Duodenal mucosa (tissue), 2 donors: ENCODE measurements at regions not wholly inside any gene's neighbourhood (a gene's known extent, or its start where the extent isn't known, plus 50 kb on each side); places are given as distances from the start of the nearest gene placed in this dataset.
"Not testable (repeated sequence)": the region's sequence is repeated elsewhere in the genome, so short reads cannot be mapped to it uniquely, and the experiment has no call there.

Experiments
- H3K27ac ChIP-seq: one replicate; pipeline ENCODE4 v1.7.0; 2013; ENCODE audit warnings: low read depth, low read length
- H3K27me3 ChIP-seq, 2 donors: one replicate each; pipeline ENCODE4 v1.7.0; 2013; ENCODE audit warnings: low read length in 2 of 2, control low read depth in 1 of 2; ENCODE audit not compliant: insufficient read depth in 2 of 2, control insufficient read depth in 1 of 2
- H3K36me3 ChIP-seq, 2 donors: one replicate each; pipeline ENCODE4 v1.7.0; 2013; ENCODE audit warnings: low read length in 2 of 2, control low read depth in 1 of 2; ENCODE audit not compliant: insufficient read depth in 2 of 2, control insufficient read depth in 1 of 2
- H3K4me1 ChIP-seq, 2 donors: one replicate each; pipeline ENCODE4 v1.7.0; 2013; ENCODE audit warnings: low read length in 2 of 2, control low read depth in 1 of 2; ENCODE audit not compliant: insufficient read depth in 2 of 2, control insufficient read depth in 1 of 2
- H3K4me3 ChIP-seq, 2 donors: one replicate each; pipeline ENCODE4 v1.7.0; 2013; ENCODE audit warnings: low read length in 2 of 2, low read depth in 1 of 2
- H3K9ac ChIP-seq, 2 donors: one replicate each; pipeline ENCODE4 v1.7.0; 2013; ENCODE audit warnings: low read length in 2 of 2, low read depth in 1 of 2
- H3K9me3 ChIP-seq, 2 donors: one replicate each; pipeline ENCODE4 v1.7.0; 2013; ENCODE audit warnings: low read length in 2 of 2, control low read depth in 1 of 2; ENCODE audit not compliant: control insufficient read depth in 1 of 2

GRCh38 chr11:109957601-109958000 is 135.6 kb upstream of the ZC3H12C start:
- no peaks in the 10 kb centered on the region for H3K4me1 ChIP-seq

GRCh38 chr11:109958131-109958820 is 134.9 kb upstream of the ZC3H12C start:
- Histone ChIP-seq H3K9me3 (no peaks in the 10 kb centered on the region), H3K4me3 (no peak overlapping the region), H3K27me3 (no peaks in the 10 kb centered on the region), H3K27ac (no peak overlapping the region), H3K36me3 (no peaks in the 10 kb centered on the region), H3K9ac (no peak overlapping the region), H3K4me1 (no peaks in the 10 kb centered on the region)

More at GRCh38 chr11:109957601-109958000, 135.6 kb upstream of the ZC3H12C start:
- H3K27ac ChIP-seq = no peak overlapping the region
- no peaks in the 10 kb centered on the region for H3K27me3 ChIP-seq
- no peaks in the 10 kb centered on the region for H3K36me3 ChIP-seq
- H3K4me3 ChIP-seq = no peak overlapping the region
- H3K9me3 ChIP-seq = no peaks in the 10 kb centered on the region
- no peak overlapping the region for H3K9ac ChIP-seq

GRCh38 chr11:109958821-109959166 is 134.4 kb upstream of the ZC3H12C start:
- Histone ChIP-seq H3K27ac (no peak overlapping the region), H3K4me3 (no peak overlapping the region), H3K9ac (no peak overlapping the region), H3K27me3 (no peaks in the 10 kb centered on the region), H3K36me3 (no peaks in the 10 kb centered on the region), H3K4me1 (no peaks in the 10 kb centered on the region), H3K9me3 (no peaks in the 10 kb centered on the region)

GRCh38 chr11:109960831-109961230 is 132.4 kb upstream of the ZC3H12C start:
- H3K27ac ChIP-seq = no peak overlapping the region
- no peak overlapping the region for H3K4me3 ChIP-seq

GRCh38 chr11:109961261-109961660 is 131.9 kb upstream of the ZC3H12C start:
- Histone ChIP-seq H3K4me1 (no peaks in the 10 kb centered on the region), H3K27me3 (no peaks in the 10 kb centered on the region), H3K27ac (no peak overlapping the region), H3K9me3 (no peaks in the 10 kb centered on the region), H3K4me3 (no peak overlapping the region), H3K9ac (no peak overlapping the region), H3K36me3 (no peaks in the 10 kb centered on the region)

More at GRCh38 chr11:109960831-109961230, 132.4 kb upstream of the ZC3H12C start:
- no peak overlapping the region for H3K9ac ChIP-seq
- H3K36me3 ChIP-seq = no peaks in the 10 kb centered on the region
- H3K4me1 ChIP-seq = no peaks in the 10 kb centered on the region
- no peaks in the 10 kb centered on the region for H3K27me3 ChIP-seq
- H3K9me3 ChIP-seq = no peaks in the 10 kb centered on the region

GRCh38 chr11:109963101-109963500 is 130.1 kb upstream of the ZC3H12C start:
- H3K4me1 ChIP-seq = no peaks in the 10 kb centered on the region
- H3K9me3 ChIP-seq = no peaks in the 10 kb centered on the region
- no peaks in the 10 kb centered on the region for H3K27me3 ChIP-seq
- no peak overlapping the region for H3K4me3 ChIP-seq
- no peak overlapping the region for H3K27ac ChIP-seq
- no peaks in the 10 kb centered on the region for H3K36me3 ChIP-seq
- no peak overlapping the region for H3K9ac ChIP-seq

- Histone ChIP-seq H3K27me3 (no peaks in the 10 kb centered on the region), H3K27ac (no peak overlapping the region), H3K36me3 (no peaks in the 10 kb centered on the region), H3K4me1 (no peaks in the 10 kb centered on the region), H3K9ac (no peak overlapping the region), H3K9me3 (no peaks in the 10 kb centered on the region), H3K4me3 (no peak overlapping the region)
These were observed 128.7 kb upstream of the ZC3H12C start for GRCh38 chr11:109964487-109964886.

- H3K9ac ChIP-seq, H3K27me3 ChIP-seq, H3K36me3 ChIP-seq, H3K9me3 ChIP-seq, H3K4me3 ChIP-seq, H3K4me1 ChIP-seq, H3K27ac ChIP-seq: not testable (repeated sequence)
These were observed 127.7 kb upstream of the ZC3H12C start for GRCh38 chr11:109965445-109965844.

GRCh38 chr11:109965926-109966325 is 127.3 kb upstream of the ZC3H12C start:
- H3K36me3 ChIP-seq, H3K27ac ChIP-seq, H3K27me3 ChIP-seq, H3K4me1 ChIP-seq, H3K9me3 ChIP-seq, H3K4me3 ChIP-seq, H3K9ac ChIP-seq: not testable (repeated sequence)

GRCh38 chr11:109967136-109967535 is 126.1 kb upstream of the ZC3H12C start:
- H3K9me3 ChIP-seq, H3K27me3 ChIP-seq, H3K4me3 ChIP-seq, H3K4me1 ChIP-seq, H3K36me3 ChIP-seq, H3K27ac ChIP-seq, H3K9ac ChIP-seq: not testable (repeated sequence)

GRCh38 chr11:109968299-109968698 is 124.9 kb upstream of the ZC3H12C start:
- Histone ChIP-seq H3K4me1 (peaks cover 5 to 6% of the 10 kb centered on the region in 2 donors), H3K9me3 (no peaks in the 10 kb centered on the region), H3K27ac (no peak overlapping the region), H3K9ac (no peak overlapping the region), H3K36me3 (no peaks in the 10 kb centered on the region), H3K27me3 (no peaks in the 10 kb centered on the region), H3K4me3 (no peak overlapping the region)
